Caki2 (cell line): ENCODE measurements at regions not wholly inside any gene's neighbourhood (a gene's known extent, or its start where the extent isn't known, plus 50 kb on each side); places are given as distances from the start of the nearest gene placed in this dataset.
A peak's percentile ranks its signal among the peaks of the same experiment; 100 is the strongest.

ENCODE experiments used
- DNase-seq: peaks from one replicate; pipeline ENCODE4 v3.0.0-alpha.2; 2015; ENCODE audit warnings: low read depth
- in situ Hi-C: cut with HindIII; loops from 2 replicates; pipeline ENCODE4 v1.10.0; 2016; ENCODE audit warnings: low sequenced_read_pairs, low pct_unique_long_range_greater_than_20kb, mixed read lengths

DNA sequence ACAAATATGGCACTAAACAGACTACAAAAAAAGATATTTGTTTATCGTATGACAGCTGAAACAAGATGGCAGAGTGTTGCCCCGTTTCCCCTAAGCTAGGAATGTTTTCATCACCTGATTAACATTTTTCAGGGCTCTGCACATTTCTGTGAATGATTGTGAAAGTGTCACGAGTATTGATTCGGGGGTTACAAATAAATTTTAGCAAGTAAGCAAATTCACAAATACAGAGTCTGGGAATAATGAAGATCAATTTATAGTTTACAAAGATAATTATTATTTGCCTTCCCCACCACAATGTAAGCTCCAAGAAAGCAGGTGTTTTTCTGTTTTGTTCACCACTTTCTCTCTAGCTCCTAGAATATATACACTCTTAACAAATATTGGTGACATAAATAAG is 361.2 kb upstream of the ERCC4 start:
- in situ Hi-C loops, result no loop called here
- DNase-seq, result no peak

DNA sequence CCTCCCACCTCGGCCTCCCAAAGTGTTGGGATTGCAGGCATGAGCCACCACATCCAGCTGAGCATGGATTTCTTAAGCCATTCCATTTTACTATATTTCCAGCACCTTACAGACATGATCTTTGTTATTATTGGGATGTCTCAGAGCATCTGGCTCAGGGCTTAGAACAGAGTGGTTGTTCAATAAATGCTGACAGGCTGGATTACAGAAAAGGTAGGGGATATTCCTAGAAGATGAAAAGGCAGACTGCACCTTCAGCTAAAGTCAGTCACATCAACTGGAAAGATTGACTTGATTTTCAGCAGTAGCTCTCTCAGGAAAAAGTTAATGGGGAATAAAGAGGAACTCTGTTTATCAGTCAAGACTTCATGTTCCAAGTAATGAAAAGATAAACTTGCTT is 360.3 kb upstream of the ERCC4 start:
- in situ Hi-C loops, result no loop called here
- no peak for DNase-seq

DNA sequence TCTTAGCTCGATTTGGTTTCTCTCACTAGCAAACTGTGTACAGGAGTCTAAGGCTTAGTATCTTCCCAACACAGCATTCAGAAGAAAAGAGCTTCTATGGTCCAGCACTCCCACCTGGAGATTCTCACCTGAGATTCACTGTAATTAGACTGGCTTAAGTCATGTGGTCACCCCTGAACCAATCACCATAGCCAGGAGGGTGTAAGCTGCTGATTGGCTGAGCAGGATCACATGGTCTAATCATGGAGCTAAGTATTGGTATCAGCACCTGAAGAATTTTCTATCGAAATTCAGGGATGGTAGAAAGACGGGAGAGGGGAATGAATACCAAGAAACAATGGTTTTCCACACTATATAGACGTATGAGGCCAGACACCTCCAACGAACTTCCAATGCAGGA is 359.8 kb upstream of the ERCC4 start:
- in situ Hi-C loops, result no loop called here
- DNase-seq, result no peak

DNA sequence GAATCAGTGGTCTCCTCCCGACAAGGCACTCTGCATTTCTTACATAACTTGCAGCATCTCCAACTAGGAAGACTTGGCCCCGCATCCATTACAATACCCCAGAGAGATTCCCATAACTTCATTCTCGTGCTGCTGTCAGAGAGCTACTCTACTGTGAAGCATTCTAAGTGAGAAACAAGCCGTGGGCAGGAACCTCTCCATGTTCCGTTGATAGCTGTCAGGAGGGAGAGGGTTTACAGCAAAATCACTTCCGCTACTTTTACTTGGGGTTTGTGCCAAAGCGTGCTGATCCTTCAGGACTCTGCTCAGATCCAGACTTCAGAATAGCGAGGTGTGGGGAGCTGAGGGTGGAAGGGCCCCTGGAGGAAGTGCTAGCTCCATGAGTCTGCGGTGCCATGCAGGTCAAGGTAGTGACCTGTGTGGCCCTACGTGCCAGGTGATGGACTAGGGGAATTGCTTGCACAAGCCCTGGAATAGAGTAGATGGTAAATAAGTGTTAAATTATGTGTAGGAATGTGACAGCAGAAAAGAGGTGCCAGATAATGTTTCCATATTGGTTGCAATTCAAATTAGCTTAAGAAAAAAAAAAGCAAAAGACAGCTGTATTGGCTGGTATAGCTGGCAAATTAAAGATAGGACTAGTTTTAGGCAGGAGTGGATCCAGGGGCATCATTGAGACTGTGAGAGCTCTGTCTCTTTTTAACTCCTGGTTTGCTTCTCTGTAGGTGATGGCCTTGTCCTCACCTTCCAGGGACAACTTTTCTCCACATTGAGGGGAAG is 358.5 kb upstream of the ERCC4 start:
- in situ Hi-C loops, result no loop called here
- DNase-seq, result no peak

DNA sequence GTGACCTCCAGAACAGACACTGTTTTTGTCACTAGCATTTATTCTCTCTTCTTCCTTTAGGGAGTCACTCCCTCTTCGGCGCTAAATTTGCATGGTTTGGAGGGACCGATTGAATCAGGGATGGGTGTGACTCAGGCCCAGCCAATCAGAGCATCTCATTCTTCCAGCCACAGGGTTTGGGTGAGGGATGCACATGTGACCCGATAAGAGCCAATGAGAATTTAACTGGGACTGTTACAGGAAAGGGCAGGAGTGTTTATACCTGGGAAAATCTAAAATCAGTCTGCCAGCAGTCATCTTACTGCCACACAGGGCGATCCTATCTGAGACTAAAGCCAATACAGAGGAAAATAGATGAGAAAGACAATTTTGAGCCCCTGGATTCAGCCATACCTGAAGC is 351.2 kb upstream of the ERCC4 start:
- in situ Hi-C loops, result no loop called here

DNA sequence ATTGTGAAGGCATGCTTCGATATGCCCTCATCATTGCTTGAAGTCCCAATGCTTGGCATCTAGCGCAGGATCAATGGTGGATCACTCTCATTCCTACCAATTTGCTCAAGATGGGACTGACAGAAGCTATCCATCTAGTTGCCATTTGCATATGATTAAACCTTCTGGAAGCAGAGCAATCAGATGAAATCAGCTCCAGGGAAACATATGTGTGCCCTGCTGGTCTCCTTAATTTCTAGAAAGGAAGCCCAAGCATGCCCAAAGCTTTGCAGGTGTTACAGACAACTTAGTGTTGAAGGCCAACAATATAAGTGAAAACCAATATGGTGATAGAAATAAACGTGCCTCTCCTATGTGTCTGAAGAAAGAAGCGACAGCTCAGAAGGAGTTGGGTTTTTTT is 350.0 kb upstream of the ERCC4 start:
- in situ Hi-C loops, result no loop called here
- no peak for DNase-seq

More for the DNA sequence above, 351.2 kb upstream of the ERCC4 start:
- no peak for DNase-seq

DNA sequence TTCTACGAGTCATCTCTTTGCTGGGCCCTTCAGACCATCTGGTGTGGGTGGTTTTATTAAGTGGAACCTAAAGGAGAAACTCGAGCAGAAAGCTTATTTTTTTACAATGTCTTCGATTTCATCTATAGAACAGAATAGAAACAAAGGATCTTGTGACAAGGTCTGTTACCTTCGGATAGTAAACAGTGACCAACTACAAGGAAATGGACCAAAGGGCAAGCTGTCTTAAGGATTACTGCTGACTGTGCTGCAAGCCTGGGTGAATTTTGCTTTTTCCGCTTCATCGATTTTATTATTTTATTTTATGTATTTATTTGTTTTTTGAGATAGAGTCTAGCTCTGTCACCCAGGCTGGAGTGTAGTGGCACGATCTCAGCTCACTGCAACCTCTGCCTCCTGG is 348.9 kb upstream of the ERCC4 start:
- DNase-seq, result peak; percentile 75
- in situ Hi-C loops, result no loop called here

DNA sequence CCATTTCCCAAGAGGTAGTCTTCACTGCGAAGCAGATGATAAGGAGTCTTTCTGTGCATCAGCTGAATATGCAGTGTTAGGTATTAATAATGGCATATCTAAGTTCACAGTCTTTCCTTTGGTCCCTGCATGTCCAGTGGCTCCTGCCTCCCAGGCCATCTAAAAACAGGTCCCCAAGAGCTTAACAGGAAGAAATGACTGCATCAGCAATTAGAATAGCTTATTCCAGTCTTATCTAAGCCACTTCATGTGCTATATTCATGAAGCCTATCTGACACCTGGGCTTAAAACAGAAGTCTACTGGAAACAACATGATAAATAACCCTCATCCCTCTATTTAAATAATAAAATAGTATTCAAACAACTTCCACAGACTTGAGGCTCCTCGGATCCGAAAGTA is 346.1 kb upstream of the ERCC4 start:
- in situ Hi-C loops, result no loop called here
- DNase-seq, result no peak

DNA sequence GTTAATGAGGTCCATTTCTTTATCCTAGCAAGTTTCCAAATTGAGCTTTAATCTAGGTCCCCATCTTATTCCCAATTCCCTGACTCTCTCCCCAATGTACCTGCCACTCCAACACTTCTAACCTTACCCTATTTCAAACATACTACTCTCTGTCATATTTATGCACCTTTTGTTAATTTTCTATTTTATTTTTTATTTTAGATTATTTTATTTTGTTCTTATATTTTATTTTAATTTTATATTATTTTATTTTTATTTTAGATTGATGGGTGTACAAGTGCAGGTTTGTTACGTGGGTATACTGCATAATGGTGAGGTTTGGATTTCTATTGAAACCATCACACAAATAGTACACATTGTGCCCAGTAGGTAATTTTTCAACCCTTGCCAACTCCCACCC is 333.9 kb upstream of the ERCC4 start:
- in situ Hi-C loops, result no loop called here
- DNase-seq, result no peak

DNA sequence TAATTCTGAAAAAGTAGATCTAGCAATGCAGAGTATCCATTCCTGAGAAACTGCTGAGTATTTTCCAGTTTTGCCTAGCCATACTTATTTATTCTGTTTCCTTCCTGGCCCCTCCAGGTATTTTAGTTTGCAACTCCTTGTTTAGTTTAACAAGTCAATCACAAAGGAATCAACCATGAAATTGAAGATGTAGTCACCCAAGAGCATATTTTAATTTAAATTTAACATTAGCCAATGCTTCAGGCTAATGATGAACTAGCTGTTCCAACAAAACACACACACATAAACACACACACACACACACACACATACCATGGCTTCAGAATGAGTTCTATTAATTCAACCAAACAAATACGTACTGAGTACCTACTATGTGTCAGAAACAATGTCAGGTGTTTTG is 332.8 kb upstream of the ERCC4 start:
- DNase-seq, result peak; percentile 16
- in situ Hi-C loops, result no loop called here

DNA sequence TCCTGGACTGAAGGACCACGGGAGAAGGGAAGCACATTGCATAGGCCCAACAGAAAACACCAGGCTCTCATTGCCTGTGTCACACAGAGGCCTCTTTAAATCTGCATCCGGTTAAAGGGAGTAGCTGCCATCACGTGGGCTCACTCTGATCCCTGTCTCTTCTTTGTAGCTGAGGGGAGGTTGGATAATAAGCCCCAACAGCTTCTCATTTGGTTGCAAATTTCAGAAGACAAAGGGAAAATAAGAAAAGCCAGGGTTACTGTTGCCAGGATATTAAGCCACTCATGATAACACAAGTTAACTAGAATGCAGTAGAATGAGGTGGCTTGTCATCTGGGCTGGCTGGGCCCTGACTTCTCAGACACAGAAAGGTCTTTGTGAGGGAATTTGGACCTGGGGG is 325.1 kb upstream of the ERCC4 start:
- no peak for DNase-seq
- in situ Hi-C loops, result no loop called here

DNA sequence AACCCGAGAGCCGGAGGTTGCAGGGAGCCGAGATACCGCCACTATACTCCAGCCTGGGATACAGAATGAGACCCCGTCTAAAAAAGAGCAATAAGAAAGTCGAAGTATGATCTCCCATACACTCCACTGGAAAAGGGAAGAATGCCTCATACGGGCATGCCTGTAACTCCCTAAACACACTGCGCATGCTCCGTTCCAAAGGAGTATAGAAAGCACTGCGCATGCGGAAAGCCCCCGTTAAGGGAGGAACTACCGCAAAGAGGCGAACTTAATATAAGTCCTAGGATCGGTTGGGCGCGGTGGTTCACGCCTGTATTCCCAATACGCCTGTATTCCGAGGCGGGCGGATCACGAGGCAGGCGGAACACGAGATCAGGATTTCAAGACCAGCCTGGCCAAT is 313.1 kb upstream of the ERCC4 start:
- DNase-seq, result no peak
- in situ Hi-C loops, result no loop called here

DNA sequence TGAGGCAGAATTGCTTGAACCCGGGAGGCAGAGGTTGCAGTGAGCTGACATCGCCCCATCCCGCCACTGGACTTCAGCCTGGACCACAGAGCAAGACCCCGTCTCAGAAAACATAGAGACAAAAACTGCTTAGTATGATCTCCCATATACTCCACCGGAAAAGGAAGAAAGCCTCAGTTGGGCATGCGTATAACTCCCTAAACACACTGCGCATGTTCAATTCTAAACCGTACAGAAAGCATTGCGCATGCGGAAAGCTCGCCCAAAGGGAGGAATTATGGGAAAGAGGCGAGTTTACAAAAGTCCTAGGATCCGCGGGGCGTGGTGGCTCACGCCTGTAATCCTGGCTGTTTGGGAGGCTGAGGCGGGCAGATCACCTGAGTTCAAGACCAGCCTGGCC is 312.7 kb upstream of the ERCC4 start:
- DNase-seq, result no peak
- in situ Hi-C loops, result no loop called here

DNA sequence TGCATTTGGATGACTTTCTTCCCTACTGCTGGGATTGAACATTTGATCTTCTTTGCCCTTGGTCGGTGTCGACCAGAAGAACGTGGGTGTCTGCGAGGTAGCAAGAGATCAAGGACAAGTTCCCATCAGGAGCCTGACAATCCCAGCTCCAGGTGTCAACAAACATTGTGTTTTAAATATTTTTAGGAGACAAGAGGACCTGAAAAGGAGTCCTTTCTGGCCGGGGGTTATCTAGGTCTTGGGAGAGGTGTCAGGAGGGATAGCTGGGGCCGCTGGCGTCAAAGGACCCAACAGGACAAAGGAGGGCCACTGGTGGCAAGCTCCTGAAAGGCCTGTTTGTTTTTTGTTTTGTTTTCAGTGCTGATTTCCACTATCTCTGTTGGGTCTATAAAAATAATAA is 308.4 kb upstream of the ERCC4 start:
- in situ Hi-C loops, result no loop called here
- no peak for DNase-seq

DNA sequence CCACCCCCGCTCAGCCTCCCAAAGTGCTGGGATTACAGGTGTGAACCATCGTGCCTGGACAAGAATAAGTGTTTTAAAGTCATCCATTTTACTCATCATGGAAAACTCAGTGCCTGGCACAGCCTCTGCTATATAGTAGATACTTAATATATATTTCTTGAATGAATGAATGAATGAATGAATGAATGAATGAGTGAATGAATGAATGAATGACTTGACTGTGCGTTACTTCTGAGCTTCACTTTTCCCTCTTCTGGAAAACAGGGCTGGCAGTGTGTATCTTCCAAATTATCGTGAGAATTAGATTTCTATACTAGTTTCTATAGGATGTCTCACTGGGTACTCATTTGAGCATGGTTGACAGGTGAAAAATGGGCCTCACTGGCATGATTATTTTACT is 307.3 kb upstream of the ERCC4 start:
- DNase-seq, result no peak
- in situ Hi-C loops, result no loop called here

DNA sequence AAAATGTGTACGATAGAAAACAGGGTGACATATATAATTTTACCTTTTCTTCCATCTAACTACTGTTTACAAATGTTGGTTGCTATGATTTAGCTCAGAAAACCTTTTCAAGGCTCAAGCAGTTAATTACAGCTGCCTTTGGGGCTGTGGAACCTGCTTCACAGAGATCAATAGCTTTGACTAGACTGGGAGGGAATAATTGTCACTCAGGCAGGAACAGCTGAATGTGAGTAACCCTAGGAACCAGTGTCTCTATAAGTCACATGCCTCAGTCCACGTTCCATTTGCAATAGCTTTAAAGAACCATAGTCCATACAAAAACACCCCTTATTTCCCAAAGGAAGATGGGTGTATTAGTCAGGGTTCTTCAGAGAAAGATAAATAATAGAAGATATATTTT is 306.8 kb upstream of the ERCC4 start:
- in situ Hi-C loops, result no loop called here
- no peak for DNase-seq

DNA sequence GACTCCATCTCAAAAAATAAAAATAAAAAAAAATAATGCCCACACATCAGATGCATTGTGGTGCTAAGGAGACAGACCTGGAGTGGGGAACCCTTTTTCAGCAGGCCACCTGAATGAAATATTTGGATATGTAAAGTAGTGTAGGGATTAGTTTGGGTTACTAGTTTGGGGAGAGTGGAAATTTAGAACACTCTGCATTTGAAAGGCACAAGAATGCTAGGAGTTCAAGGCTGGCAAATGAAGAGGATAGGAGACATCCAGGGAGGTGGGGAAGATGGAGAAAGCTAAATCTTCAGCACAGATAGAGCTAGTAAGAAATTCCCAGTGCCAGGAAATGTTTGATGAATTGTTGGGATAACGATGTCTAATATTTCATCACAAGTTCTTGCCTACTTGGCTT is 298.3 kb upstream of the ERCC4 start:
- DNase-seq, result no peak
- in situ Hi-C loops, result no loop called here

DNA sequence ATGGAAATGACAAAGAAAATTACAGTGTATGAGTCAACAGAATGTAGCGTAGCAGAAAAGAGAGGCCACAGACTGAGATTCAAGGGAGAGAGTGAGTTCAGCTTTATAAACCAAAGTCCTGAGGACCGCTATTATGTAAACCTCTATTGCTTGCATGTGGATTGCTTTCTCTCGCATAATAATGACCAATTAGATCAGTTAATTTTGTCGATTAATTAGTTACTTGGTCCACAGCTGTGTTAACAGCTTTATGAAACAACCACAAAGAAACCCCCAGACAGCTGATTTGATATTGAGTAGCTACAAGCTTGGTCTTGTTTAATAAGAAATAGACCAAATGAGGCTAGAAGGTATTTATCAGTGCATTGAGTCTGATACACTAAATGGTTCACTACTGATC is 291.8 kb upstream of the ERCC4 start:
- DNase-seq, result no peak
- in situ Hi-C loops, result no loop called here

DNA sequence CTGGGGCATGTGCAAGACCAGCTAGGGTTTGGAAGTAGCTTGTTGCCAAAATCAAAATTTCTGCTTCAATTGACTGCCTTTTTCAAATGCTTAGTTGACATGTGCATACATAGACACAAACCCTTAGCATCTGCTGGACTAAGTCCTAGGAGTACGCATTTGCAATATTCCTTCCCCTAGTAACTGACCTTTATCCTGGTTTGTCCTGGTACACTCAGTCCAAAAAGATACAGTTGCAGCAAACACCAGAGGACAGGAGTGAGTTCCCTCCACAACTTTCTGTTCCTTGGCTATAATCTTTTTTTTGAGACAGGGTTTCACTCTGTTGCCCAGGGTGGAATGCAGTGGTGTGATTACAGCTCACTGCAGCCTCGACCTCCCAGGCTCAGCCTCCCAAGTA is 290.2 kb upstream of the ERCC4 start:
- no peak for DNase-seq
- in situ Hi-C loops, result no loop called here

DNA sequence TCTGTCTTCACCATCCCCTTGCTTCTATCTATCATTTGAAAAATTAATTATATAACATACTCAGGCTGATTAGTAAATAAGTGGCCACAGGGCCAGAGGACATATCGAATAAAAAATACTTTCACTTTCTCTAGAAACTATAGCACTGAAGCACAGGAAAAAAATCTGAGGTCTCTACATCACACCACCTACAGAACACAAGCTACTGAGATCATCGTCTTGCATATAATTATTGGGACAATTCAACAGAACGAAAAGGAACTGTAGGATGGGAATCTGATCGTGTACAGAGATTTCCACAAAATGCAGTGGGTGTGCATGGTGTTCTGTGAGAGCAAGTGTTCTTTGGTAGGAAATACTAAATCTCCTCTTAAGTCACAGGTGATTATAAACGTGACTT is 289.6 kb upstream of the ERCC4 start:
- no peak for DNase-seq
- in situ Hi-C loops, result no loop called here
